GM23248 (cell line): ENCODE measurements at regions not wholly inside any gene's neighbourhood (a gene's known extent, or its start where the extent isn't known, plus 50 kb on each side); places are given as distances from the start of the nearest gene placed in this dataset.

ENCODE experiments used
- DNase-seq: peaks from one replicate; pipeline ENCODE4 v3.0.0-alpha.2; 2015
- H2AFZ ChIP-seq: fragments of 200-600 bp; sonication (generic); 2 replicates; pipeline ENCODE4 v1.6.1; 2016; ENCODE audit warnings: antibody characterized with exemption
- H3F3A ChIP-seq: fragments of 200-600 bp; sonication (generic); 2 replicates; pipeline ENCODE4 v1.6.1; 2016; ENCODE audit warnings: mild to moderate bottlenecking, antibody characterized with exemption, mixed run types; ENCODE audit not compliant: insufficient read depth
- H3K27ac ChIP-seq: fragments of 200-600 bp; sonication (generic); 2 replicates; pipeline ENCODE4 v1.5.1; 2016; ENCODE audit warnings: mild to moderate bottlenecking
- H3K27me3 ChIP-seq: fragments of 200-600 bp; sonication (generic); replicated peaks from 2 replicates; pipeline ENCODE4 v1.6.1; 2016; ENCODE audit warnings: mild to moderate bottlenecking; ENCODE audit not compliant: insufficient read depth
- H3K36me3 ChIP-seq: fragments of 200-600 bp; sonication (generic); 2 replicates; pipeline ENCODE4 v1.6.1; 2016; ENCODE audit warnings: low read depth, mild to moderate bottlenecking
- H3K4me1 ChIP-seq: fragments of 200-600 bp; sonication (generic); 2 replicates; pipeline ENCODE4 v1.6.1; 2016; ENCODE audit warnings: mild to moderate bottlenecking; ENCODE audit not compliant: insufficient read depth
- H3K4me2 ChIP-seq: fragments of 200-600 bp; sonication (generic); one replicate; pipeline ENCODE4 v1.6.1; 2016; ENCODE audit warnings: mild to moderate bottlenecking; ENCODE audit not compliant: unreplicated experiment
- H3K4me3 ChIP-seq: fragments of 200-600 bp; sonication (generic); 2 replicates; pipeline ENCODE4 v1.5.1; 2016; ENCODE audit warnings: mild to moderate bottlenecking
- H3K79me2 ChIP-seq: fragments of 200-600 bp; sonication (generic); 2 replicates; pipeline ENCODE4 v1.6.1; 2016; ENCODE audit warnings: mild to moderate bottlenecking; ENCODE audit not compliant: insufficient read depth
- H3K9ac ChIP-seq: fragments of 200-600 bp; sonication (generic); 2 replicates; pipeline ENCODE4 v1.6.1; 2016; ENCODE audit warnings: mild to moderate bottlenecking
- H3K9me2 ChIP-seq: fragments of 200-600 bp; sonication (generic); 2 replicates; pipeline ENCODE4 v1.6.1; 2016; ENCODE audit warnings: mixed run types, mild to moderate bottlenecking, moderate library complexity; ENCODE audit not compliant: insufficient read depth
- H3K9me3 ChIP-seq: fragments of 200-600 bp; sonication (generic); one replicate; pipeline ENCODE4 v1.6.1; 2017; ENCODE audit warnings: low read depth
- H4K20me1 ChIP-seq: fragments of 200-600 bp; sonication (generic); 2 replicates; pipeline ENCODE4 v1.6.0; 2016; ENCODE audit not compliant: insufficient read depth
- EZH2 ChIP-seq: fragments of 200-600 bp; sonication (generic); IDR thresholded peaks from 2 replicates; pipeline ENCODE4 v1.6.1; 2018; ENCODE audit warnings: antibody characterized with exemption, mild to moderate bottlenecking; ENCODE audit not compliant: insufficient read depth, poor library complexity, severe bottlenecking
- EZH2phosphoT487 ChIP-seq: fragments of 200-600 bp; sonication (generic); IDR thresholded peaks from 2 replicates; pipeline ENCODE4 v1.6.1; 2018; ENCODE audit warnings: antibody characterized with exemption, moderate library complexity, mild to moderate bottlenecking, low read depth; ENCODE audit not compliant: insufficient read depth
- WGBS, 2 experiments: methylation state at CpG; one replicate each; pipeline ENCODE4 v1.1.6; 2015 to 2017; ENCODE audit warnings: low lambda C conversion rate in 2 of 2, low coverage in 1 of 2; ENCODE audit errors: missing lambda C conversion rate in 2 of 2; 5-methylcytosine and 5-hydroxymethylcytosine counted together
- in situ Hi-C: fragments of 300-500 bp; cut with MboI; formaldehyde crosslinking; loops from 2 replicates; pipeline ENCODE4 v1.15.0; 2020

DNA sequence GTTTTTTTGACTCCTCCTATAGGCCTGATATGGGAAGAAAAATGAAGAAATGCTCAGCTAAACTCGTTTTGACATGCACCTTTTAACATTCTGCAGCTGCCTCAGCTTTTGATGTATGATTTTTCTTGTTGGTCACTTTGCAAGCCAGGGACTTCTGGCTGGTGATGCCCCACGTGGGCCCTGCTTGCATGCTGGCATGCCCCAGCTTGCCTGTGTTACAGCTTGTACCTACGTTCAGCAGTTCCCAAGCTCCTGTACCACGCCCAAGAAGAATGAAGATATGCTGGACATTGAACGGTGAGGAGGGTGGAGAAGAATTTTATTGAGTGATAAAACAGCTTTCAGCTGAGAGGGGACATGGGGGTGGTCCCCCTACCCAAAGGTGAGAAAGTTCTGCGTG lies 245.6 kb upstream of the FZD8 start:
- in situ Hi-C loops, result no loop called here
- no peaks in the 10 kb centered on the region for H3K4me1 ChIP-seq
- H3K27ac ChIP-seq, result no peak overlapping the region
- no peaks in the 10 kb centered on the region for H3K9me2 ChIP-seq
- 44 to 46% methylated on average over 6 of the region's 6 CpGs for WGBS, 2 experiments
- no peak overlapping the region for H3K4me3 ChIP-seq
- H3K4me2 ChIP-seq, result no peak overlapping the region
- H3K9me3 ChIP-seq, result no peaks in the 10 kb centered on the region
- TF ChIP-seq EZH2, result no peak
- TF ChIP-seq EZH2phosphoT487, result no peak
- H3K79me2 ChIP-seq, result no peaks in the 10 kb centered on the region
- no peaks in the 10 kb centered on the region for H3K27me3 ChIP-seq
- H3K9ac ChIP-seq, result no peak overlapping the region
- H3K36me3 ChIP-seq, result no peaks in the 10 kb centered on the region
- DNase-seq, result no peak
- H4K20me1 ChIP-seq, result no peaks in the 10 kb centered on the region
- no peaks in the 10 kb centered on the region for H3F3A ChIP-seq
- no peak overlapping the region for H2AFZ ChIP-seq

DNA sequence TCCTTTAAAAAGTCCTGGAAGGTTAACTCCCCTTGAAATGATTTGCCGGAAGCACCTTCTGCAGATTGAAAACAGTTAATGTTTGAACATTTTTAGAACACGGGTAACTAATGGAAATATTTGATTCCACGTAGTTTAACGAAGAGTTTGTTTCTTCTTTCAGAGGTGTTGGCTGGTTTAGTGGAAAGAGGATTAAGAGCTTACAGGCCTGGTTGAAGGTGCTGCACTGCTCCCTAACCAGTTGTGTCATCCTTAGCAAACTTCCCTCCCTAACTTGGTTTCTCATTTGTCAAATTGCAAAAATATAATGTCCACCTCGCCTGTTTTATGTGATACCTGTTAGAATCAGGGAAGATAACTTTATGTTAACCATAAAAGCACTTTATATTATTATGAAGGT lies 243.0 kb upstream of the FZD8 start:
- Histone ChIP-seq H3K4me3 (no peak overlapping the region), H3K4me1 (no peaks in the 10 kb centered on the region), H3K9me3 (no peaks in the 10 kb centered on the region), H3K9ac (no peak overlapping the region), H3K27ac (no peak overlapping the region), H4K20me1 (no peaks in the 10 kb centered on the region), H3K79me2 (no peaks in the 10 kb centered on the region), H3F3A (no peaks in the 10 kb centered on the region), H3K4me2 (no peak overlapping the region), H2AFZ (no peak overlapping the region), H3K36me3 (no peaks in the 10 kb centered on the region), H3K27me3 (no peaks in the 10 kb centered on the region), H3K9me2 (no peaks in the 10 kb centered on the region)
- 75 to 82% methylated on average over 5 of the region's 5 CpGs for WGBS, 2 experiments
- no peak for DNase-seq
- in situ Hi-C loops, result no loop called here
- TF ChIP-seq EZH2 (no peak), EZH2phosphoT487 (no peak)

GRCh38 chr10:35884657-35885071 lies 242.6 kb upstream of the FZD8 start:
- no peaks in the 10 kb centered on the region for H3K4me1 ChIP-seq
- no peaks in the 10 kb centered on the region for H4K20me1 ChIP-seq
- TF ChIP-seq EZH2 (no peak), EZH2phosphoT487 (no peak)
- no peak for DNase-seq
- no peak overlapping the region for H3K4me2 ChIP-seq
- no peaks in the 10 kb centered on the region for H3K27me3 ChIP-seq
- H3K4me3 ChIP-seq, result no peak overlapping the region
- H3K9me3 ChIP-seq, result no peaks in the 10 kb centered on the region
- H3K36me3 ChIP-seq, result no peaks in the 10 kb centered on the region
- H3K79me2 ChIP-seq, result no peaks in the 10 kb centered on the region
- H3K27ac ChIP-seq, result no peak overlapping the region
- H3K9ac ChIP-seq, result no peak overlapping the region
- H3K9me2 ChIP-seq, result no peaks in the 10 kb centered on the region
- in situ Hi-C loops, result no loop called here
- WGBS, 2 experiments, result 80 to 82% methylated on average over 9 of the region's 9 CpGs
- H2AFZ ChIP-seq, result no peak overlapping the region
- no peaks in the 10 kb centered on the region for H3F3A ChIP-seq

- DNase-seq, result no peak
- Histone ChIP-seq H4K20me1 (no peaks in the 10 kb centered on the region), H3K9me2 (no peaks in the 10 kb centered on the region), H3K4me3 (no peak overlapping the region), H3K36me3 (no peaks in the 10 kb centered on the region), H3K9me3 (no peaks in the 10 kb centered on the region), H2AFZ (no peak overlapping the region), H3K4me1 (no peaks in the 10 kb centered on the region), H3K9ac (no peak overlapping the region), H3K79me2 (no peaks in the 10 kb centered on the region), H3K4me2 (no peak overlapping the region), H3K27ac (no peak overlapping the region), H3K27me3 (no peaks in the 10 kb centered on the region), H3F3A (no peaks in the 10 kb centered on the region)
- in situ Hi-C loops, result no loop called here
- 90 to 93% methylated on average over 9 of the region's 9 CpGs for WGBS, 2 experiments
- TF ChIP-seq EZH2phosphoT487 (no peak), EZH2 (no peak)
Observed at GRCh38 chr10:35882422-35883150, 240.5 kb upstream of the FZD8 start.

GRCh38 chr10:35881320-35881719 lies 239.2 kb upstream of the FZD8 start:
- DNase-seq, result no peak
- H3K79me2 ChIP-seq, result no peaks in the 10 kb centered on the region
- no peak overlapping the region for H2AFZ ChIP-seq
- H3K36me3 ChIP-seq, result no peaks in the 10 kb centered on the region
- no peak overlapping the region for H3K27ac ChIP-seq
- H3K9me3 ChIP-seq, result no peaks in the 10 kb centered on the region
- WGBS, 2 experiments, result 90 to 100% methylated on average over 2 of the region's 2 CpGs
- H3K4me1 ChIP-seq, result no peaks in the 10 kb centered on the region
- H3F3A ChIP-seq, result no peaks in the 10 kb centered on the region
- H3K27me3 ChIP-seq, result no peaks in the 10 kb centered on the region
- H3K4me2 ChIP-seq, result no peak overlapping the region
- H3K9ac ChIP-seq, result no peak overlapping the region
- H3K9me2 ChIP-seq, result no peaks in the 10 kb centered on the region
- H4K20me1 ChIP-seq, result no peaks in the 10 kb centered on the region
- TF ChIP-seq EZH2 (no peak), EZH2phosphoT487 (no peak)
- in situ Hi-C loops, result no loop called here
- H3K4me3 ChIP-seq, result no peak overlapping the region
